Activated naive CD4-positive, alpha-beta T cell treated with anti-CD3 and anti-CD28 coated beads for 36 hours (primary cell): ENCODE measurements at regions not wholly inside any gene's neighbourhood (a gene's known extent, or its start where the extent isn't known, plus 50 kb on each side); places are given as distances from the start of the nearest gene placed in this dataset.

Experiments
- CTCF ChIA-PET: fragments of 350-600 bp; sonication (Branson Sonifier 250); formaldehyde crosslinking; loops from one replicate; lab custom pipeline; 2021; ENCODE audit warnings: antibody characterized with exemption; lab: Charles Lee
- DNase-seq: peaks from one replicate; pipeline ENCODE4 v3.0.0-alpha.2; 2020
- H3K27ac Mint-ChIP-seq: one replicate; pipeline ENCODE4 v1.8.0; 2021; ENCODE audit warnings: mild to moderate bottlenecking, mixed read lengths
- H3K27me3 Mint-ChIP-seq: one replicate; pipeline ENCODE4 v1.8.0; 2021; ENCODE audit warnings: low read depth, mixed read lengths
- H3K36me3 Mint-ChIP-seq: one replicate; pipeline ENCODE4 v1.8.0; 2021; ENCODE audit warnings: low read depth, mixed read lengths
- H3K4me1 Mint-ChIP-seq: one replicate; pipeline ENCODE4 v1.8.0; 2021; ENCODE audit warnings: low read depth, mixed read lengths
- H3K4me3 Mint-ChIP-seq: one replicate; pipeline ENCODE4 v1.8.0; 2021; ENCODE audit warnings: mild to moderate bottlenecking, moderate library complexity, mixed read lengths
- H3K9me3 Mint-ChIP-seq: one replicate; pipeline ENCODE4 v1.8.0; 2021; ENCODE audit warnings: mixed read lengths
- intact Hi-C: fragments of 100-400 bp; cut with micrococcal nuclease; formaldehyde crosslinking; loops from one replicate; pipeline ENCODE4 v1.15.1; 2023

DNA sequence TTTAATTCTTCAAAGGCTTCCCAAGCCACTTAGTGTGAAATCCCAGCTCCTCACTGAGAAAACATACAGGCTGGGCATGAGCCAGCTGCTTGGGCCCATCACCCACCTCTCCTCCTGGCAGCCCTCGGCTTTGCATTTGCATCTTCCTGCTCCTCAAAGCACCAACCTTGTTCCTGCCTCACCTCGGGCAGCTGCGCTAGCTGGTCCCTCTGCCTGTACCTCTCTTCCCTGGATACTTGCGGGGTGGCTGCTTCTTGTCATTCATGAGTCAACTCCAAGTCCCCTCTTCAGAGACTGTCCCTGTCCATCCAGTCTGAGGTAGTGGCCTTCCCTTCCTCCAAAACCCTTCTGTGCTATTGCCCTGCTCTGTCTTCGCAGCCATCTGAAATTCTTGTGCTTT lies 116.1 kb upstream of the CXCL14 start:
- Mint-ChIP-seq H3K4me3 (no peak overlapping the region), H3K9me3 (no peaks in the 10 kb centered on the region), H3K36me3 (no peaks in the 10 kb centered on the region), H3K27ac (no peak overlapping the region), H3K27me3 (peaks cover 3% of the 10 kb centered on the region), H3K4me1 (no peaks in the 10 kb centered on the region)
- CTCF ChIA-PET: no interaction called here
- no peak for DNase-seq
- intact Hi-C loops: no loop called here

DNA sequence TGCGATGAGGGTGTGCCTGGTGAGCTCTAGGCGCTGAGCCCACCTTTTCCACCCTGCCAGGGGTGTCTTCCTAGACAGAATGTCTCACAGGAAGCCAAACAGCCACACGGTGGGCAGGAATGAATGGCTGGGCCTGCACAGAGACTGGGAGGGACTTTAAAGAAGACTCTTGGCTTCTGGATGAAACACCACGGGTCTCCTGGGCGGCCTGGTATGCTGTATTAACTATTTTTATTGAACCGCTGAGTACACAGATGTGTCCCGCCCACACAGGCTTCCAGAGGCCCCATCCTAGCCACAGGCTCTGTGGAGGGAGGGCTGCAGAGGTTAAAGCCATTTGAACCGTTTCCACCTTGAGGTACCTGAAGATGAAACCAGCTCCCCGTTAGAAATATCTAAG lies 115.2 kb upstream of the CXCL14 start:
- H3K36me3 Mint-ChIP-seq: no peaks in the 10 kb centered on the region
- CTCF ChIA-PET: no interaction called here

DNA sequence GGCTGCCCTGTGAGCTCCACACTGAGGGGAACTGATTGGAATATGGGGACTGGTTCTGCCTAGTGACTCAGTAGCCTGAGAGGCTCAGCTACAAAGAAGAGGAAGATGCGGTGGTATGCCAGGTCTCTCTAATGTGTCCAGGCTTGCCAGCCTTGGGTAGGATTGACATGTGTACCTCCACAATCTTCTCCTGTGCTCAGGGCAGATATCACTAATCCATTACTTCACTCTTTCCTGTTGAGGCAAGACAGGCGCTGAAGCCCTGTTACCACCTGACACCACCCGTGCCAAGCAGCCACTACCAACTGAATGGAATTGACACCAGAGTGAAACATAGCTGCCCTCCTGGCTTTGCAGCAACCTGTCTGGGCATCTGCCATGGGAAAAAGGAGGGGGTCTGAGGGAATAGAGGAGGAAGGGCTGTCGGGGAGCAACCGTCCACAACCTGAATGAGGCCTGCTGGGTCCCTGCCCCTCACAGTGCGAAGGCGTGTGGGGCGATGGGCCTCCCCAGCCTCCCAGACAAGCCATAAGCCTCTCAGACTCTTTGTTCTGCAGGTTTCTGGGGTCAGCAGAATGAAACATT lies 114.7 kb upstream of the CXCL14 start:
- Mint-ChIP-seq H3K4me3 (no peak overlapping the region), H3K27ac (no peak overlapping the region), H3K36me3 (no peaks in the 10 kb centered on the region), H3K27me3 (peaks cover 4% of the 10 kb centered on the region), H3K4me1 (no peaks in the 10 kb centered on the region), H3K9me3 (no peaks in the 10 kb centered on the region)
- CTCF ChIA-PET: no interaction called here
- intact Hi-C loops: no loop called here
- DNase-seq: no peak

More for the DNA sequence above, 115.2 kb upstream of the CXCL14 start:
- Mint-ChIP-seq H3K4me3 (no peak overlapping the region), H3K4me1 (no peaks in the 10 kb centered on the region), H3K27ac (no peak overlapping the region), H3K27me3 (peaks cover 3% of the 10 kb centered on the region), H3K9me3 (no peaks in the 10 kb centered on the region)
- intact Hi-C loops: no loop called here
- DNase-seq: no peak

- H3K9me3 Mint-ChIP-seq: no peaks in the 10 kb centered on the region
- no peaks in the 10 kb centered on the region for H3K36me3 Mint-ChIP-seq
- intact Hi-C loops: no loop called here
- H3K4me3 Mint-ChIP-seq: no peak overlapping the region
- CTCF ChIA-PET: interaction anchor here (0.6 kb wide), 1 partner anchor 24 kb away, joined by 3 read pairs; no protein-coding TSS in a partner anchor
- no peaks in the 10 kb centered on the region for H3K4me1 Mint-ChIP-seq
- no peak for DNase-seq
- no peak overlapping the region for H3K27ac Mint-ChIP-seq
- H3K27me3 Mint-ChIP-seq: peaks cover 7% of the 10 kb centered on the region
Observed at GRCh38 chr5:135691044-135691443, 112.3 kb upstream of the CXCL14 start.

- Mint-ChIP-seq H3K36me3 (no peaks in the 10 kb centered on the region), H3K4me3 (no peak overlapping the region), H3K27me3 (peaks cover 10% of the 10 kb centered on the region), H3K9me3 (no peaks in the 10 kb centered on the region), H3K27ac (no peak overlapping the region), H3K4me1 (no peaks in the 10 kb centered on the region)
- intact Hi-C loops: no loop called here
- DNase-seq: no peak
- CTCF ChIA-PET: interaction anchor here (0.6 kb wide), 1 partner anchor 23 kb away, joined by 3 read pairs; no protein-coding TSS in a partner anchor
Observed at GRCh38 chr5:135690466-135690865, 111.7 kb upstream of the CXCL14 start.

- Mint-ChIP-seq H3K9me3 (no peaks in the 10 kb centered on the region), H3K36me3 (no peaks in the 10 kb centered on the region), H3K4me3 (no peak overlapping the region), H3K27me3 (peaks cover 10% of the 10 kb centered on the region), H3K27ac (no peak overlapping the region), H3K4me1 (no peaks in the 10 kb centered on the region)
- CTCF ChIA-PET: no interaction called here
- no peak for DNase-seq
- intact Hi-C loops: no loop called here
Observed at GRCh38 chr5:135689506-135689905, 110.7 kb upstream of the CXCL14 start.

- H3K4me1 Mint-ChIP-seq: no peaks in the 10 kb centered on the region
- CTCF ChIA-PET: no interaction called here
- intact Hi-C loops: no loop called here
- DNase-seq: no peak
- peaks cover 11% of the 10 kb centered on the region for H3K27me3 Mint-ChIP-seq
- H3K27ac Mint-ChIP-seq: no peak overlapping the region
- no peak overlapping the region for H3K4me3 Mint-ChIP-seq
- no peaks in the 10 kb centered on the region for H3K36me3 Mint-ChIP-seq
- H3K9me3 Mint-ChIP-seq: no peaks in the 10 kb centered on the region
Observed at GRCh38 chr5:135688385-135688784, 109.6 kb upstream of the CXCL14 start.

GRCh38 chr5:135683189-135683588 lies 104.4 kb upstream of the CXCL14 start:
- H3K27me3 Mint-ChIP-seq: peaks cover 8% of the 10 kb centered on the region

DNA sequence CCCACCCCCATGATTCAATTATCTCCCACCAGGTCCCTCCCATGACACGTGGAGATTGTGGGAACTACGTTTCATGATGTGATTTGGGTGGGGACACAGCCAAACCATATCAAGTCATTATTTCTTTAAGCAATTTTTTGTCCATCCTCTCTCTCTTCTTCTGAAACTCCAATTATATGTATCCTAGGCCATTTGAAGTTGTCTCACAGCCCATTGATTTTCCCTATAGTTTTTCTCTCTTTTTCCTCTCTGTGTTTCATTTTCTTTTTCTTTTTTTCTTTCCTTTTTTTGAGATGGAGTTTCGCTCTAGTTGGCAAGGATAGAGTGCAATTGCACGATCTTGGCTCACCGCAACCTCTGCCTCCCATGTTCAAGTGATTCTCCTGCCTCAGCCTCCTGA lies 101.9 kb upstream of the CXCL14 start:
- Mint-ChIP-seq H3K27ac (no peak overlapping the region), H3K4me1 (no peaks in the 10 kb centered on the region), H3K27me3 (peaks cover 7% of the 10 kb centered on the region), H3K4me3 (no peak overlapping the region), H3K36me3 (no peaks in the 10 kb centered on the region), H3K9me3 (peaks cover 21% of the 10 kb centered on the region)
- intact Hi-C loops: no loop called here
- CTCF ChIA-PET: no interaction called here
- DNase-seq: no peak

More at GRCh38 chr5:135683189-135683588, 104.4 kb upstream of the CXCL14 start:
- H3K9me3 Mint-ChIP-seq: peaks cover 11% of the 10 kb centered on the region
- no peak overlapping the region for H3K27ac Mint-ChIP-seq
- no peak for DNase-seq
- H3K4me3 Mint-ChIP-seq: no peak overlapping the region
- H3K4me1 Mint-ChIP-seq: no peaks in the 10 kb centered on the region
- no peaks in the 10 kb centered on the region for H3K36me3 Mint-ChIP-seq
- CTCF ChIA-PET: no interaction called here
- intact Hi-C loops: no loop called here

DNA sequence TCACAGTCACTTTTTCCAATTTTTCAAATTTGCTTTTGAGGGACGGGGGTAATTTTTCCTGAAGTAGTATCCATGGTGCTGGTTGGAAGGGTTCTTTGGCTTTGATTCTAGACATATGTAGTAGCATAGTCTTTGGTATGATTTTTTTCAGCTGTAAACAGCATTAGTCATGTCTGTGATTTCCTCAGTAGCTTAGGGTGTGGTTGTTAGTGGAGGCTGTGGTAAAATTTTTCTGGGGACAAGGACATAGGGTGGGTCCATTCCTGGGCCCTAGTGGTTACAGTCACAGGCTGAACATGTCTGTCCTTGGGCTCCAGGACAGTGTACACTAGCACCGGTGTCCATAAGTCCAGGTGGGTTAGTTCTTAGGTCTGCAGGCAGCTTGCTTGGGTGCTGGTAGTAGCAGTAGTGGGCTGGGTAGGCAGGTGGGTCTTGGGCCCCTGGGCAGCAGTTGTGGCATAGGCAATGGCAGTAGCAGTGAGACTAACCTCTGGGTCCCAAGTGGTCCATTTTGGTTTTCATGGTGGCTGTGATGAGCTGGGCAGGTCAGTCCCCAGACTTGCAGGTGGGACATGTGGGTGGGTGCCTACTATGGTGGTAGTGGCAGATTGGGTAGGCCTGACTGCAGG lies 100.0 kb upstream of the CXCL14 start:
- intact Hi-C loops: no loop called here
- Mint-ChIP-seq H3K36me3 (no peaks in the 10 kb centered on the region), H3K9me3 (peaks cover 22% of the 10 kb centered on the region), H3K4me3 (no peak overlapping the region), H3K27ac (no peak overlapping the region), H3K27me3 (peaks cover 9% of the 10 kb centered on the region), H3K4me1 (no peaks in the 10 kb centered on the region)
- CTCF ChIA-PET: interaction anchor here (0.8 kb wide), 1 partner anchor 538 kb away, joined by 3 read pairs; no protein-coding TSS in a partner anchor
- DNase-seq: no peak

GRCh38 chr5:135671966-135672365 lies 93.2 kb upstream of the CXCL14 start:
- CTCF ChIA-PET: no interaction called here
- H3K27ac Mint-ChIP-seq: no peak overlapping the region
- no peaks in the 10 kb centered on the region for H3K36me3 Mint-ChIP-seq
- H3K27me3 Mint-ChIP-seq: peaks cover 14% of the 10 kb centered on the region
- DNase-seq: no peak
- intact Hi-C loops: no loop called here
- H3K9me3 Mint-ChIP-seq: peaks cover 9% of the 10 kb centered on the region
- H3K4me1 Mint-ChIP-seq: no peaks in the 10 kb centered on the region
- no peak overlapping the region for H3K4me3 Mint-ChIP-seq

GRCh38 chr5:135671052-135671705 lies 92.4 kb upstream of the CXCL14 start:
- CTCF ChIA-PET: no interaction called here
- DNase-seq: no peak

GRCh38 chr5:135670588-135670987 lies 91.8 kb upstream of the CXCL14 start:
- DNase-seq: no peak
- H3K4me1 Mint-ChIP-seq: no peaks in the 10 kb centered on the region
- no peaks in the 10 kb centered on the region for H3K9me3 Mint-ChIP-seq
- no peak overlapping the region for H3K27ac Mint-ChIP-seq
- H3K36me3 Mint-ChIP-seq: no peaks in the 10 kb centered on the region
- intact Hi-C loops: no loop called here
- H3K4me3 Mint-ChIP-seq: no peak overlapping the region
- CTCF ChIA-PET: no interaction called here
- peaks cover 11% of the 10 kb centered on the region for H3K27me3 Mint-ChIP-seq

More at GRCh38 chr5:135671052-135671705, 92.4 kb upstream of the CXCL14 start:
- Mint-ChIP-seq H3K4me3 (no peak overlapping the region), H3K27ac (no peak overlapping the region), H3K4me1 (no peaks in the 10 kb centered on the region), H3K9me3 (peaks cover 6% of the 10 kb centered on the region), H3K27me3 (peaks cover 11% of the 10 kb centered on the region), H3K36me3 (no peaks in the 10 kb centered on the region)
- intact Hi-C loops: no loop called here
